ENCODE measurements at regions not wholly inside any gene's neighbourhood (a gene's known extent, or its start where the extent isn't known, plus 50 kb on each side); places are given as distances from the start of the nearest gene placed in this dataset.

- TF ChIP-seq CTCF (conservative IDR thresholded peaks at IDR 0.05 in 1 of 2, IDR thresholded peaks at IDR 0.05 in 1 of 2; ENCODE audit: low read depth in 1 of 2, low read length in 2 of 2) (no peak), EZH2 (IDR thresholded peaks at IDR 0.05; ENCODE audit: low read length, missing control alignments) (no peak)
Measured at GRCh38 chr3:20878691-20879090, 692.7 kb upstream of the SGO1 start.

All from fibroblast of lung (primary cell).